Heart right ventricle (tissue), 16 donors: ENCODE measurements at regions not wholly inside any gene's neighbourhood (a gene's known extent, or its start where the extent isn't known, plus 50 kb on each side); places are given as distances from the start of the nearest gene placed in this dataset.

Experiments
- ATAC-seq, 8 donors: fragments of 200-7000 bp; cut with Tn5 transposase; one replicate each; pipeline ENCODE4 v1.9.1; 2020; ENCODE audit warnings: mild to moderate bottlenecking in 8 of 8, moderate library complexity in 8 of 8, moderate number of reproducible peaks in 1 of 8
- DNase-seq, 2 donors: peaks; one replicate each; pipeline ENCODE4 v3.0.0-alpha.2; 2020
- H3K27ac ChIP-seq, 10 donors: fragments of 200-600 bp; sonication (generic) in 2 of 10; one replicate each; pipeline versions ENCODE4 v1.5.0 to v1.8.0; 2020 to 2022; ENCODE audit warnings: mild to moderate bottlenecking in 3 of 10
- H3K27me3 ChIP-seq, 7 donors: fragments of 200-600 bp; one replicate each; pipeline ENCODE4 v1.8.0; 2021 to 2022; ENCODE audit warnings: mild to moderate bottlenecking in 2 of 7
- H3K36me3 ChIP-seq, 9 donors: fragments of 200-600 bp; sonication (generic) in 1 of 9; one replicate each; pipeline versions ENCODE4 v1.5.0 to v1.8.0; 2020 to 2022; ENCODE audit warnings: mild to moderate bottlenecking in 2 of 9
- H3K4me1 ChIP-seq, 9 donors: fragments of 200-600 bp; sonication (generic) in 1 of 9; one replicate each; pipeline versions ENCODE4 v1.5.0 to v1.8.0; 2020 to 2022; ENCODE audit warnings: mild to moderate bottlenecking in 4 of 9
- H3K4me3 ChIP-seq, 10 donors: fragments of 200-600 bp; sonication (generic) in 2 of 10; one replicate each; pipeline versions ENCODE4 v1.5.0 to v1.8.0; 2020 to 2022; ENCODE audit warnings: mild to moderate bottlenecking in 7 of 10, moderate library complexity in 2 of 10
- H3K9me3 ChIP-seq, 11 donors: fragments of 200-600 bp in 10 of 11; sonication (generic) in 2 of 11; one replicate each; pipeline versions ENCODE4 v1.5.0 to v1.8.0; 2013 to 2022; ENCODE audit warnings: mild to moderate bottlenecking in 2 of 11, control low read depth in 1 of 11, moderate library complexity in 1 of 11
- WGBS, 2 donors: extraction: QIAGEN DNeasy Blood & Tissue Kit; methylation state at CpG; one replicate each; pipeline ENCODE4 v1.1.7; 2013; ENCODE audit warnings: inconsistent platforms in 1 of 2; 5-methylcytosine and 5-hydroxymethylcytosine counted together
- intact Hi-C, 10 donors: fragments of 100-400 bp; cut with DNase I; formaldehyde crosslinking; loops; one replicate each; pipeline versions ENCODE4 v1.11.1 to v1.14.2; 2022
- TF ChIP-seq, protein P1 (sequence below), 9 donors: fragments of 200-600 bp; sonication (generic) in 2 of 9; IDR thresholded peaks; one replicate each; pipeline versions ENCODE4 v1.5.0 to v1.8.0; 2021 to 2022; ENCODE audit warnings: antibody characterized with exemption in 9 of 9, mild to moderate bottlenecking in 5 of 9, moderate library complexity in 1 of 9
- donor health status: Arrhythmogenic right ventricular cardiomyopathy.
- donor health status: ischemic (EF 13 %, LVEDD 7.1; RV severe dilation, severe dysfunction).
- donor health status: healthy with polysubstance abuse.
- donor health status: DM: no; HTN: yes; CAD: no.
- donor health status: DM: no; HTN: no; CAD: no.
- donor health status: ischemic (EF 25% LVEDD 6.9; RV normal size, moderate dysfunction).
- donor health status: ischemic (EF 25% LVEDD 5.7; RV mildly dilated, moderate dysfunction).
- donor health status: healthy.
- donor health status: DM: yes; HTN: yes; CAD: no.
- donor health status: Ischemic cardiomyopathy.
- donor health status: ischemic (EF 35%, LVEDD 5.7; RV mildly dilated, moderate dysfunction).
- donor health status: nonischemic (EF 11% LVEDD 7.7; RV severe dilation, severe dysfunction).
- donor health status: DM: yes; HTN: yes; CAD: no.
- donor health status: PGD.
- donor health status: ischemic (EF 29% LVEDD 5.4; RV normal size, mild dysfunction).
- donor health status: nonischemic (EF 23%, LVEDD 6.1; RV moderate dilation, normal function).

DNA sequence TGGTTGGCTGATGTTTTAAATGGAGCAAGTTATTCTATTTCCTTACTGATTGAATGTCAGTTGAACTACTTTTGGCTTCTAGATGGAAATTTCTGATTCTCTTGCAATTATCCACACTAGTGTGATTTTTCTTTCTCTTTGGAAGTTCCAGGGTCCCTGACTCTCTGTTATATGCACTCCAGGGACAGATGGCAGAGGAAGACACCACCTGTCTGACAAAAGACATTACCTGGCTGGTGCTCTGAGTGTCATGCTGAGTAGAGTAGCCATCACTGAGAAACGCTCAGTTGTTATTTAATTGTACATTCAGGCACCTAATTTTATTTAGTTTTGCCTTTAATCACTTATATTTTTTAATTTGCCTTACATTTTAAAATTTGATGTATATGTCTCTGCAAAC, 105.4 kb upstream of the TLL1 start:
- peaks cover 0 to 29% (median 4%) of the 10 kb centered on the region in 9 donors for H3K4me1 ChIP-seq
- WGBS, 2 donors = 88 to 94% methylated on average over 1 of the region's 1 CpG
- H3K36me3 ChIP-seq = no peaks in the 10 kb centered on the region
- H3K9me3 ChIP-seq = no peaks in the 10 kb centered on the region
- ATAC-seq = no peak
- no peaks in the 10 kb centered on the region for H3K27me3 ChIP-seq
- TF ChIP-seq, protein P1, sequence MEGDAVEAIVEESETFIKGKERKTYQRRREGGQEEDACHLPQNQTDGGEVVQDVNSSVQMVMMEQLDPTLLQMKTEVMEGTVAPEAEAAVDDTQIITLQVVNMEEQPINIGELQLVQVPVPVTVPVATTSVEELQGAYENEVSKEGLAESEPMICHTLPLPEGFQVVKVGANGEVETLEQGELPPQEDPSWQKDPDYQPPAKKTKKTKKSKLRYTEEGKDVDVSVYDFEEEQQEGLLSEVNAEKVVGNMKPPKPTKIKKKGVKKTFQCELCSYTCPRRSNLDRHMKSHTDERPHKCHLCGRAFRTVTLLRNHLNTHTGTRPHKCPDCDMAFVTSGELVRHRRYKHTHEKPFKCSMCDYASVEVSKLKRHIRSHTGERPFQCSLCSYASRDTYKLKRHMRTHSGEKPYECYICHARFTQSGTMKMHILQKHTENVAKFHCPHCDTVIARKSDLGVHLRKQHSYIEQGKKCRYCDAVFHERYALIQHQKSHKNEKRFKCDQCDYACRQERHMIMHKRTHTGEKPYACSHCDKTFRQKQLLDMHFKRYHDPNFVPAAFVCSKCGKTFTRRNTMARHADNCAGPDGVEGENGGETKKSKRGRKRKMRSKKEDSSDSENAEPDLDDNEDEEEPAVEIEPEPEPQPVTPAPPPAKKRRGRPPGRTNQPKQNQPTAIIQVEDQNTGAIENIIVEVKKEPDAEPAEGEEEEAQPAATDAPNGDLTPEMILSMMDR (IDR thresholded peaks at IDR 0.05) = no peak
- no peak for DNase-seq
- no peak overlapping the region for H3K27ac ChIP-seq
- no peak overlapping the region for H3K4me3 ChIP-seq
- intact Hi-C loops = loop anchor here in 1 of 10 donors (5.0 kb wide), 1 partner anchor 70 kb away; no protein-coding TSS in a partner anchor

DNA sequence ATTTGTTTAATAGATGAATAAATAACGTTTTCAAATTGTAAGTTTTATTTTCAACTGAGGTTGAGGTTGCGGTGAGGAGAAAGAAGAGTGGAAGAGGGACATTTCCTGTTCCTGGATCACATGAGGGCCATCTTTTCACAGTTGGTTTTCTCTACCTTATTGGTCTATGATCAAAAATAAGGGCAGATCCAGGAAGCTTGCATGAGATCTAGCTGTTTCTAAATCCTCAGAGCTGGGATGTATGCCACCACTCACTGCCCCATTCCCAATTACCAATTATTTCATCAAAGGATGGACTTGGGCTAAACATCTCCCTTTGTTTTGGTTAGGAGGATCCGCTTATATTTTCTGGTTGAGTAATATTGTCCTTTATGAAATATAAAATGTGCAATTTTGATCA, 104.8 kb upstream of the TLL1 start:
- Histone ChIP-seq H3K4me3 (no peak overlapping the region), H3K27me3 (no peaks in the 10 kb centered on the region), H3K27ac (no peak overlapping the region), H3K36me3 (no peaks in the 10 kb centered on the region), H3K9me3 (no peaks in the 10 kb centered on the region), H3K4me1 (peaks cover 0 to 28% (median 4%) of the 10 kb centered on the region in 9 donors)
- TF ChIP-seq, protein P1 (IDR thresholded peaks at IDR 0.05) = no peak
- intact Hi-C loops = loop anchor here in 1 of 10 donors (5.0 kb wide), 1 partner anchor 69 kb away; no protein-coding TSS in a partner anchor
- 88 to 92% methylated on average over 3 of the region's 3 CpGs for WGBS, 2 donors
- ATAC-seq (no peak), DNase-seq (no peak)

DNA sequence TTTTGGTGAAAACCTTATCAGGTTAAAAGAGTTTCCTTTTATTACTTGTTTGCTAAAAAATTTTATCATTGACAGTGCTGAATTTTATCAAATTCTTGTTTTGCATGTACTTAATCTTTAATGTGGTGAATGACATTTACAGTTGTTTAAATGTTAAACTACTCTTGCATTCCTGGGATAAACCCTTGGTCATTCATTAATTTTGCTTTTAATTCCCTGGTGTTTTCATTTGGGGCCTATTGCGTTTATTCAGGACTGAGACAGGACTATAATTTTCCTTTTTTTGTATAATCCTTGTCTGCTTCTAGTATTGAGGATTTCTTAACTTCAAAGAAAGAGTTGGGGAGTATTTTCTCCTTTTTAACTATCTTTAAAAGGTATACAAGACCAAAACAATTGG, 98.7 kb upstream of the TLL1 start:
- 74 to 81% methylated on average over 1 of the region's 1 CpG for WGBS, 2 donors
- DNase-seq (no peak), ATAC-seq (no peak)
- H3K27ac ChIP-seq = no peak overlapping the region
- H3K9me3 ChIP-seq = peaks cover 0 to 13% (median 4%) of the 10 kb centered on the region in 11 donors
- H3K4me3 ChIP-seq = no peak overlapping the region
- TF ChIP-seq, protein P1 (IDR thresholded peaks at IDR 0.05) = no peak
- intact Hi-C loops = no loop called here
- no peaks in the 10 kb centered on the region for H3K27me3 ChIP-seq
- H3K4me1 ChIP-seq = no peaks in the 10 kb centered on the region
- H3K36me3 ChIP-seq = no peaks in the 10 kb centered on the region

DNA sequence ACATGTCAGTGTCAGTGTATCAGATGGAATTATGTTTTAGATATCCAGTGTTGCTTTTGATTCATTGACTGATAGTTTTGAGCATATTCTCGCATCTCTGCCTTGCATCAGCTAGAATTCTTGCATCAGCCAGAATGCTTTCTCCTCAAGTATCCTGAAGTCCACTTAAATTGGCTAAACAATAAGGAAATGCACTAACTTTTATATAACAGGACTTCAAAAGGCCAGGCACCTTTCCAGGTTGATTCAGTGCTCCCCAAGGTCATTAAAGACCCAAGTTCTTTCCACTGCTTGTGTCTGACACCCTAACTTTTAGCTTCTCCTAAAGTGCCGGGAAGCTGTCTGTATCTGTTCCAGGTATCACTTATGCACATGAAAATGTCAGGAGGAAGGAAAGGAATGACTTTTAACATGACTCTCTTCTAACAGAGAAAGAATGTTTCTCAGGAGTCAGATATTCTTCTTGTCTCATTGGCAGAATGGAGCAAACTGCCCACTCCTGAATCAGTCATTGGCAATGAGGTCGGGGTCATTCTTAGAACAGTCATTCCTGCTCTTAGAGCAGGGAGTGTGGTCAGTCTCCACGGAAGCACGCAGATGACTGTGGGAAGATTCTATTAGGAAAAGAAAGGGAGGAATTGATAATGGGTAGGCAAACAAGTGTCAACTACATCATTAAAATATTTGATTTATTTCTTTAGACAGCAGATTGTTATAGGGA, 92.9 kb upstream of the TLL1 start:
- DNase-seq (no peak), ATAC-seq (no peak)
- 80 to 89% methylated on average over 5 of the region's 5 CpGs for WGBS, 2 donors
- intact Hi-C loops = loop anchor here in 2 of 10 donors (10.0 kb wide), 2 partner anchors 155 to 245 kb away; no protein-coding TSS in a partner anchor
- Histone ChIP-seq H3K9me3 (peaks cover 0 to 13% (median 4%) of the 10 kb centered on the region in 11 donors), H3K4me3 (no peak overlapping the region), H3K36me3 (no peaks in the 10 kb centered on the region), H3K27ac (no peak overlapping the region), H3K4me1 (peaks cover 0 to 15% (median 11%) of the 10 kb centered on the region in 9 donors), H3K27me3 (no peaks in the 10 kb centered on the region)
- TF ChIP-seq, protein P1 (IDR thresholded peaks at IDR 0.05) = no peak
